GM18907 (cell line): ENCODE measurements at regions not wholly inside any gene's neighbourhood (a gene's known extent, or its start where the extent isn't known, plus 50 kb on each side); places are given as distances from the start of the nearest gene placed in this dataset.
"Not testable (repeated sequence)": the region's sequence is repeated elsewhere in the genome, so short reads cannot be mapped to it uniquely, and the experiment has no call there.

Source experiments
- ATAC-seq: cut with Tn5 transposase; IDR thresholded peaks from one replicate; pipeline ENCODE4 v1.9.1; 2021; ENCODE audit warnings: mild to moderate bottlenecking, moderate library complexity; ENCODE audit not compliant: unreplicated experiment

- ATAC-seq: no peak
Observed at GRCh38 chr4:116180157-116180601, 905.2 kb downstream of the TRAM1L1 start.

GRCh38 chr4:116151371-116151770 is 934.0 kb downstream of the TRAM1L1 start:
- not testable (repeated sequence) for ATAC-seq

- ATAC-seq: no peak
Observed at GRCh38 chr4:116150152-116150551, 935.2 kb downstream of the TRAM1L1 start.

- ATAC-seq: no peak
Observed at GRCh38 chr4:116143198-116143597, 942.2 kb downstream of the TRAM1L1 start.

GRCh38 chr4:116132946-116133345 is 952.4 kb downstream of the TRAM1L1 start:
- no peak for ATAC-seq

GRCh38 chr4:116126794-116127193 is 958.6 kb downstream of the TRAM1L1 start:
- no peak for ATAC-seq

GRCh38 chr4:116122124-116122523 is 963.3 kb downstream of the TRAM1L1 start:
- ATAC-seq: no peak

- no peak for ATAC-seq
Observed at GRCh38 chr4:116118221-116118620, 967.2 kb downstream of the TRAM1L1 start.

GRCh38 chr4:116112861-116113260 is 972.5 kb downstream of the TRAM1L1 start:
- not testable (repeated sequence) for ATAC-seq

GRCh38 chr4:116110713-116111112 is 974.7 kb downstream of the TRAM1L1 start:
- no peak for ATAC-seq

- no peak for ATAC-seq
Observed at GRCh38 chr4:116108606-116109005, 976.8 kb downstream of the TRAM1L1 start.

GRCh38 chr4:116101321-116101720 is 984.1 kb downstream of the TRAM1L1 start:
- ATAC-seq: no peak

GRCh38 chr4:116099596-116099995 is 985.8 kb downstream of the TRAM1L1 start:
- ATAC-seq: no peak

GRCh38 chr4:116097353-116097752 is 983.9 kb upstream of the NDST4 start:
- ATAC-seq: not testable (repeated sequence)

- no peak for ATAC-seq
Observed at GRCh38 chr4:116092961-116093360, 979.5 kb upstream of the NDST4 start.

- no peak for ATAC-seq
Observed at GRCh38 chr4:116088771-116089170, 975.4 kb upstream of the NDST4 start.

- no peak for ATAC-seq
Observed at GRCh38 chr4:116082808-116083366, 969.5 kb upstream of the NDST4 start.

GRCh38 chr4:116073051-116073450 is 959.6 kb upstream of the NDST4 start:
- no peak for ATAC-seq

GRCh38 chr4:116070283-116070682 is 956.9 kb upstream of the NDST4 start:
- ATAC-seq: peak; percentile 72

GRCh38 chr4:116066711-116067245 is 953.4 kb upstream of the NDST4 start:
- ATAC-seq: no peak

- no peak for ATAC-seq
Observed at GRCh38 chr4:116064331-116064730, 950.9 kb upstream of the NDST4 start.

- ATAC-seq: no peak
Observed at GRCh38 chr4:116059361-116059760, 945.9 kb upstream of the NDST4 start.

- peak; percentile 56 for ATAC-seq
Observed at GRCh38 chr4:116058129-116058528, 944.7 kb upstream of the NDST4 start.
